Fibroblast of lung (primary cell): ENCODE measurements at regions not wholly inside any gene's neighbourhood (a gene's known extent, or its start where the extent isn't known, plus 50 kb on each side); places are given as distances from the start of the nearest gene placed in this dataset.

Experiments
- EZH2 ChIP-seq: IDR thresholded peaks from 2 replicates; pipeline ENCODE4 v1.5.1; 2012; ENCODE audit warnings: low read length, control low read depth, mild to moderate bottlenecking; ENCODE audit errors: missing control alignments
- TF ChIP-seq, protein P1 (sequence below), 2 donors: IDR thresholded peaks in 1 of 2; conservative IDR thresholded peaks in 1 of 2; 1 replicate in 1 of 2; 2 replicates in 1 of 2; pipeline ENCODE4 v1.5.1; 2011 to 2012; ENCODE audit warnings: low read length in 2 of 2, control low read depth in 1 of 2, inconsistent platforms in 1 of 2, low read depth in 1 of 2, mild to moderate bottlenecking in 1 of 2

GRCh38 chr10:33113466-33113865 is 155.4 kb upstream of the ITGB1 start:
- TF ChIP-seq, protein P1, sequence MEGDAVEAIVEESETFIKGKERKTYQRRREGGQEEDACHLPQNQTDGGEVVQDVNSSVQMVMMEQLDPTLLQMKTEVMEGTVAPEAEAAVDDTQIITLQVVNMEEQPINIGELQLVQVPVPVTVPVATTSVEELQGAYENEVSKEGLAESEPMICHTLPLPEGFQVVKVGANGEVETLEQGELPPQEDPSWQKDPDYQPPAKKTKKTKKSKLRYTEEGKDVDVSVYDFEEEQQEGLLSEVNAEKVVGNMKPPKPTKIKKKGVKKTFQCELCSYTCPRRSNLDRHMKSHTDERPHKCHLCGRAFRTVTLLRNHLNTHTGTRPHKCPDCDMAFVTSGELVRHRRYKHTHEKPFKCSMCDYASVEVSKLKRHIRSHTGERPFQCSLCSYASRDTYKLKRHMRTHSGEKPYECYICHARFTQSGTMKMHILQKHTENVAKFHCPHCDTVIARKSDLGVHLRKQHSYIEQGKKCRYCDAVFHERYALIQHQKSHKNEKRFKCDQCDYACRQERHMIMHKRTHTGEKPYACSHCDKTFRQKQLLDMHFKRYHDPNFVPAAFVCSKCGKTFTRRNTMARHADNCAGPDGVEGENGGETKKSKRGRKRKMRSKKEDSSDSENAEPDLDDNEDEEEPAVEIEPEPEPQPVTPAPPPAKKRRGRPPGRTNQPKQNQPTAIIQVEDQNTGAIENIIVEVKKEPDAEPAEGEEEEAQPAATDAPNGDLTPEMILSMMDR (conservative IDR thresholded peaks at IDR 0.05 in 1 of 2, IDR thresholded peaks at IDR 0.05 in 1 of 2; ENCODE audit: low read depth in 1 of 2, low read length in 2 of 2): no peak
- TF ChIP-seq EZH2: no peak
